SK-N-MC (cell line): ENCODE measurements at regions not wholly inside any gene's neighbourhood (a gene's known extent, or its start where the extent isn't known, plus 50 kb on each side); places are given as distances from the start of the nearest gene placed in this dataset.
A peak's percentile ranks its signal among the peaks of the same experiment; 100 is the strongest.

Experiments
- DNase-seq: peaks from one replicate; pipeline ENCODE4 v3.0.0-alpha.2; 2011; ENCODE audit warnings: low read depth, low spot score
- H3K27ac ChIP-seq: fragments of 200-600 bp; sonication (generic); 2 replicates; pipeline ENCODE4 v1.5.1; 2016; ENCODE audit warnings: mixed run types
- H3K36me3 ChIP-seq: fragments of 200-600 bp; sonication (generic); 2 replicates; pipeline ENCODE4 v1.6.1; 2017; ENCODE audit warnings: antibody characterized with exemption, low read length, mixed read lengths; ENCODE audit not compliant: insufficient read depth
- H3K4me3 ChIP-seq: fragments of 200-600 bp; sonication (generic); 2 replicates; pipeline ENCODE4 v1.5.1; 2016
- H3K9ac ChIP-seq: fragments of 200-600 bp; sonication (generic); 2 replicates; pipeline ENCODE4 v1.8.0; 2017; ENCODE audit warnings: mixed run types, mixed read lengths; ENCODE audit not compliant: insufficient read length
- H3K9me3 ChIP-seq: fragments of 200-600 bp; sonication (generic); 2 replicates; pipeline ENCODE4 v1.6.1; 2017; ENCODE audit warnings: low read depth, mild to moderate bottlenecking, antibody characterized with exemption, low read length, moderate library complexity, mixed read lengths
- EZH2 ChIP-seq: fragments of 200-600 bp; sonication (generic); IDR thresholded peaks from one replicate; pipeline ENCODE4 v1.6.1; 2017; ENCODE audit warnings: antibody characterized with exemption
- FOXP2 ChIP-seq: optimal IDR thresholded peaks from 2 replicates; pipeline ENCODE3; 2011; ENCODE audit warnings: mild to moderate bottlenecking, moderate library complexity; ENCODE audit not compliant: insufficient read depth; ENCODE audit errors: extremely low read length, control extremely low read depth
- POLR2AphosphoS5 ChIP-seq: IDR thresholded peaks from 2 replicates; pipeline ENCODE4 v1.6.1; 2012; ENCODE audit warnings: mild to moderate bottlenecking, low read depth, low read length, borderline replicate concordance

- Histone ChIP-seq H3K9me3 (peaks cover 11% of the 10 kb centered on the region), H3K4me3 (peak overlapping the region; percentile 57), H3K27ac (peak overlapping the region; percentile 100), H3K9ac (peak overlapping the region; percentile 91), H3K36me3 (peaks cover 21% of the 10 kb centered on the region)
- no peak for TF ChIP-seq EZH2
- peak; percentile 89 for DNase-seq
These were observed 475.7 kb upstream of the TNC start for GRCh38 chr9:115593587-115594091.

DNA sequence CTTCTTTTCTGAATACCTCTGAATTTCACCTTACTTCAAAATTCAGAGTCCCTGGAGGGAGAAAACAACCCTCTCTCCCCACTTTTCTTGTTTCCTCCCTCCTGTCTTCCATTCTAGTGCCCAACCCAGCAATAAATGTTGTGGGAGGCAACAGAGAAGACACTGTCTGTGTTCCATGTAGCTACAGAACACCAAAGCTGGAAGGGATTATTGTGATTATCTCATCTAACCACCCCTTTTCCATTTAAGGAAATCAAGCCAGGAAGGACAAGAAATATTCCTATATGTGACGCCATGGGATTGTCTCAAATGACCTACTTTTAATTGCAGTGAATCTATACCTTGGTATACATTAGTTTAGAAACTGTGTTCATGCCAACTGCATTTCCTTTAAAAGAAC lies 476.6 kb upstream of the TNC start:
- H3K9me3 ChIP-seq: peaks cover 4% of the 10 kb centered on the region; the same call in 1 of the 2 replicates
- peaks cover 12% of the 10 kb centered on the region for H3K36me3 ChIP-seq
- no peak for DNase-seq
- TF ChIP-seq POLR2AphosphoS5: peak; percentile 46; the same call in 1 of the 2 replicates
- TF ChIP-seq FOXP2: no peak
- peak overlapping the region; percentile 91 for H3K9ac ChIP-seq
- H3K27ac ChIP-seq: peak overlapping the region; percentile 100
- peak overlapping the region; percentile 57 for H3K4me3 ChIP-seq

- Histone ChIP-seq H3K9ac (peak overlapping the region; percentile 99), H3K4me3 (peak overlapping the region; percentile 86), H3K27ac (peak overlapping the region; percentile 100), H3K9me3 (no peaks in the 10 kb centered on the region), H3K36me3 (peaks cover 12% of the 10 kb centered on the region; the same call in 1 of the 2 replicates)
- TF ChIP-seq EZH2 (no peak), POLR2AphosphoS5 (peak; percentile 85), FOXP2 (peak; percentile 89)
- DNase-seq: peak; percentile 100
These were observed 478.2 kb upstream of the TNC start for GRCh38 chr9:115596021-115596745.

DNA sequence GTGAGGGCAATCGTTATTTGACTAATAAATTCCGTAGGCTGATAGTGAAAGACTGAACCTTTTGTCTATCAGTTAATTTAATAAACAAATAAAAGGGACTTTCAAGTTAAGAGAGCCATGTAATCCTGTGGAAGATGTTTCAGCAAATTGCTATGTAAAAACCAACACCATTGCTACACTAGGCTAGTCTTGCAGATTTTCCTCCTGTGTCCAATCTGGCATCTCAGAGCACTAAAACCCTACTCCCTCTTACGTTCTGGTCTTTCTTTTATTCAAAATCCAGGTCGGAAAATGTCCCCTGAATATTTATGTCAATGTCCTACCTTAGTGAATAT lies 478.8 kb upstream of the TNC start:
- H3K27ac ChIP-seq: peak overlapping the region; percentile 100
- peaks cover 18% of the 10 kb centered on the region for H3K36me3 ChIP-seq

DNA sequence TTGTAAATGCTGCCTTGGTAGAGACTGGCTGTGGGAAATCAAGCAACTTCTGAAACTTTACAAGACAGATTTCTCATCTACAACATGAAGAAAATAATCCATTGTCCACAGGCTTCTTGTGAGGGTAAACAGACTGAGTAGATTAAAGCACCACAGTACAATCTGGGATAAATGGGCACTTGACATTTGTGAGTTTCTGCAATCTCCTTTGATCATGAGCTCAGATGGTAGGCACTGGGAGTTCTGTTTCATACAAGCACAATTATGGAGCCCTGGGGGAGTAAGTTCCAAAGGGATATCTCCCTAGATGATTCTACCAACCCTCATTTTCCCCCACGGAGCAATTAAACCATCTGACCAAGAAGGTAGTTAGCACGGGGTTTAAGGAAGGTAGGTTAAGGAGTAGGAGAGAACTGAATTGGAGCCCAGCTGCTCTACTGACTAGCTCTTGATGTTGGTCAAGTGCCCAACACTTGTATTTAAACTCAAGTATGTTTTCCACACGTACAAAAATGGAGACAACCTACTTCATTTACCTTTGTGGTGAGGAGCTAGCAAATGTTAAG lies 479.5 kb upstream of the TNC start:
- DNase-seq: no peak
- no peak for TF ChIP-seq FOXP2
- no peak for TF ChIP-seq EZH2
- Histone ChIP-seq H3K36me3 (peaks cover 25% of the 10 kb centered on the region), H3K27ac (peak overlapping the region; percentile 100), H3K9ac (peak overlapping the region; percentile 99), H3K4me3 (peak overlapping the region; percentile 86), H3K9me3 (no peaks in the 10 kb centered on the region)

More for the DNA sequence above, 478.8 kb upstream of the TNC start:
- TF ChIP-seq EZH2: no peak
- TF ChIP-seq POLR2AphosphoS5: no peak
- TF ChIP-seq FOXP2: no peak
- H3K9ac ChIP-seq: peak overlapping the region; percentile 99
- DNase-seq: no peak
- peak overlapping the region; percentile 86 for H3K4me3 ChIP-seq
- H3K9me3 ChIP-seq: no peaks in the 10 kb centered on the region

DNA sequence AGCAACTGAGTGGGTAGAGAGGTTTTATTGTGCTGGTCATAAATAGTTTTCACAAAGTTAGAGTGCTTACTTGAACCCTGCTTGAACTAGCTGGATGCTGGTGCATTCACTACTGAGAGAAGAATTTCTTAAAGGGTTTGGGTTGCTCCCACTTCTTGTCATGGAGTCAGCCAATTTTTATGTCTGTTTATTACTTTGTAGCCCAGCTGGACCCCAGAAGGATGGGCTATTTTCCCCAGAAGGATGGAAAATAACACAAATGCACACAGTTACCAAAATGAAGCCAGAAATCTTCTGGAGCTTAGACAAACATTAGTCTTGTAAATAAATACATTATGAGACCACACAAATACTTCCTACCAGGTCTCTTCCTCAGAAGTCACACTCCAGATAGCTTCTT lies 480.8 kb upstream of the TNC start:
- no peak for DNase-seq
- TF ChIP-seq FOXP2 (no peak), POLR2AphosphoS5 (no peak), EZH2 (no peak)
- H3K4me3 ChIP-seq: peak overlapping the region; percentile 86
- peak overlapping the region; percentile 100 for H3K27ac ChIP-seq
- H3K36me3 ChIP-seq: peaks cover 38% of the 10 kb centered on the region
- no peaks in the 10 kb centered on the region for H3K9me3 ChIP-seq
- peak overlapping the region; percentile 99 for H3K9ac ChIP-seq

DNA sequence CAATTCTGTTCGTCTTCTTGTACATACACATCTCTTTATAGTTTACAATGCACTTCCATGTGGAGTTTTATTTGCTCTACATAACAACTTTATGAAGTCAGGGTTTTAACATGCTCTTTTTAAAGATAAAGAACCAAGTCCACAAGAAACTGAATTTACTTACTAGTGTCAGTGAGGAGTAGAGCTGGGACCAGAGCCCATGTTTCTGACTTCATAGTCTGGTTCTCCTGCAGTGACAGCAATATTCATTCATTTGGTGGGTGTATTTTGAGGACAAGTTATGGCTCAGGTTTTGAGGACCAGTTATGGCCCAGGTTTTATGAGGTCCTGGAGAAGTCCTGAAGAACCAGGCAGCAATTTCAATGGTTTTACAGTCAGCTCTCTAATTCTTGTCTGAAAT lies 481.9 kb upstream of the TNC start:
- no peaks in the 10 kb centered on the region for H3K9me3 ChIP-seq
- DNase-seq: no peak
- TF ChIP-seq EZH2: no peak
- TF ChIP-seq POLR2AphosphoS5: no peak
- TF ChIP-seq FOXP2: no peak
- H3K4me3 ChIP-seq: peak overlapping the region; percentile 86; the same call in 1 of the 2 replicates
- H3K36me3 ChIP-seq: peaks cover 49% of the 10 kb centered on the region
- no peak overlapping the region for H3K9ac ChIP-seq
- peak overlapping the region; percentile 100 for H3K27ac ChIP-seq

DNA sequence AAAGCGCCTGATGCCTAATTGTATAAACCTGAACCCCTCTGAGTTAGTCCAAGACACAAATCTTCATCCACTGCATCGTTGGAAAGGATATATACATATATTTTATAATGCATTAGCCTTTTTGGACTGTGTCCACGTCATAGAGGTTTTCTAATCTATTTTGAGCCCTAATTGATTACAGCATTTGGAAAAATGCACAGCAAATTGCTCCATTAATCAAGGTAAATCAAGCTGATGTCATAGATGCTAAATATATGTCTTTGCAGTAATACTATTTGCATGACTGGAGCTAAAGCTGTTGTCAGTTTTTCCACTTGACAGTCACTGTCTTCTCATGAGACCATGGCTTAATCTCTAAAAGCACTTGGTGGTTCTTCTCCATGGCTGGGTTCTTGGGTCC lies 483.5 kb upstream of the TNC start:
- TF ChIP-seq FOXP2 (no peak), POLR2AphosphoS5 (no peak), EZH2 (no peak)
- no peak overlapping the region for H3K9ac ChIP-seq
- DNase-seq: no peak
- peaks cover 65% of the 10 kb centered on the region for H3K36me3 ChIP-seq
- H3K9me3 ChIP-seq: 0 out of 2 replicates have a peak, but pooled peaks cover 6% of the 10 kb centered on the region
- H3K27ac ChIP-seq: peak overlapping the region; percentile 19; the same call in 1 of the 2 replicates
- H3K4me3 ChIP-seq: no peak overlapping the region
